ENCODE measurements at regions not wholly inside any gene's neighbourhood (a gene's known extent, or its start where the extent isn't known, plus 50 kb on each side); places are given as distances from the start of the nearest gene placed in this dataset.

GRCh38 chr11:23497040-23497439 lies 636.8 kb upstream of the CCDC179 start:
- no peak for TF ChIP-seq CTCF (IDR thresholded peaks at IDR 0.05; ENCODE audit: low read depth, low read length)
- TF ChIP-seq EZH2phosphoT487 (IDR thresholded peaks at IDR 0.05; ENCODE audit: low read depth): no peak
